Mesenchymal stem cell (in vitro differentiated cells and primary cell): ENCODE measurements at regions not wholly inside any gene's neighbourhood (a gene's known extent, or its start where the extent isn't known, plus 50 kb on each side); places are given as distances from the start of the nearest gene placed in this dataset.
"Not testable (repeated sequence)": the region's sequence is repeated elsewhere in the genome, so short reads cannot be mapped to it uniquely, and the experiment has no call there.

Experiments used
- DNase-seq: peaks from one replicate; pipeline ENCODE4 v3.0.0-alpha.2; 2013
- H2AFZ ChIP-seq: one replicate; pipeline ENCODE4 v1.6.1; 2013; ENCODE audit warnings: low read depth, mild to moderate bottlenecking, control low read depth, inconsistent platforms, low read length, moderate library complexity
- H2AK5ac ChIP-seq: 2 replicates; pipeline ENCODE4 v1.6.1; 2013; ENCODE audit warnings: low read length, moderate library complexity, mild to moderate bottlenecking, inconsistent platforms; ENCODE audit not compliant: severe bottlenecking
- H2BK120ac ChIP-seq: one replicate; pipeline ENCODE4 v1.6.1; 2013; ENCODE audit warnings: low read depth, mild to moderate bottlenecking, inconsistent platforms, low read length, moderate library complexity
- H2BK12ac ChIP-seq, 2 experiments: one replicate each; pipeline ENCODE4 v1.6.1; 2013; ENCODE audit warnings: inconsistent platforms in 2 of 2, low read length in 2 of 2, mild to moderate bottlenecking in 2 of 2, moderate library complexity in 2 of 2, control low read depth in 1 of 2
- H2BK15ac ChIP-seq: one replicate; pipeline ENCODE4 v1.6.1; 2013; ENCODE audit warnings: mild to moderate bottlenecking, low read depth, inconsistent platforms; ENCODE audit not compliant: poor library complexity, severe bottlenecking
- H2BK5ac ChIP-seq: 2 replicates; pipeline ENCODE4 v1.6.1; 2013; ENCODE audit warnings: low read depth, mild to moderate bottlenecking, low read length, control low read depth, inconsistent platforms; ENCODE audit not compliant: poor library complexity, severe bottlenecking
- H3K14ac ChIP-seq, 2 experiments: one replicate each; pipeline ENCODE4 v1.6.1; 2013; ENCODE audit warnings: inconsistent platforms in 2 of 2, low read length in 2 of 2, control low read depth in 1 of 2, mild to moderate bottlenecking in 1 of 2, moderate library complexity in 1 of 2
- H3K18ac ChIP-seq, 2 experiments: one replicate each; pipeline ENCODE4 v1.6.1; 2013; ENCODE audit warnings: inconsistent platforms in 2 of 2, low read length in 2 of 2, control low read depth in 1 of 2, low read depth in 1 of 2, mild to moderate bottlenecking in 1 of 2
- H3K23ac ChIP-seq, 2 experiments: one replicate each; pipeline ENCODE4 v1.6.1; 2013; ENCODE audit warnings: inconsistent platforms in 2 of 2, low read length in 2 of 2, mild to moderate bottlenecking in 2 of 2, moderate library complexity in 2 of 2, control low read depth in 1 of 2
- H3K27ac ChIP-seq: 2 replicates; pipeline ENCODE4 v1.5.1; 2013; ENCODE audit warnings: mild to moderate bottlenecking, moderate library complexity, low read length, control low read depth, inconsistent platforms; ENCODE audit not compliant: poor library complexity, severe bottlenecking
- H3K27me3 ChIP-seq, 2 experiments: 2 replicates each; pipeline versions ENCODE4 v1.6.1 to v1.7.0; 2013; ENCODE audit warnings: low read length in 2 of 2, mild to moderate bottlenecking in 2 of 2, moderate library complexity in 2 of 2, control low read depth in 1 of 2, inconsistent platforms in 1 of 2; ENCODE audit not compliant: control insufficient read depth in 1 of 2, insufficient read depth in 1 of 2
- H3K36me3 ChIP-seq, 2 experiments: 2 replicates each; pipeline versions ENCODE4 v1.6.1 to v1.7.0; 2013; ENCODE audit warnings: low read length in 2 of 2, control low read depth in 1 of 2, inconsistent platforms in 1 of 2, low read depth in 1 of 2, mild to moderate bottlenecking in 1 of 2; ENCODE audit not compliant: insufficient read depth in 2 of 2, control insufficient read depth in 1 of 2
- H3K4ac ChIP-seq, 2 experiments: one replicate each; pipeline ENCODE4 v1.6.1; 2013; ENCODE audit warnings: inconsistent platforms in 2 of 2, low read length in 2 of 2, mild to moderate bottlenecking in 2 of 2, moderate library complexity in 2 of 2, control low read depth in 1 of 2, low read depth in 1 of 2
- H3K4me1 ChIP-seq: 2 replicates; pipeline ENCODE4 v1.6.1; 2013; ENCODE audit warnings: low read depth, low read length, control low read depth; ENCODE audit not compliant: control insufficient read depth, insufficient read depth
- H3K4me2 ChIP-seq: 2 replicates; pipeline ENCODE4 v1.6.1; 2013; ENCODE audit warnings: low read length, mild to moderate bottlenecking, inconsistent platforms; ENCODE audit not compliant: poor library complexity, severe bottlenecking
- H3K4me3 ChIP-seq, 2 experiments: 2 replicates each; pipeline versions ENCODE4 v1.5.1 to v1.7.0; 2013; ENCODE audit warnings: low read length in 2 of 2, mild to moderate bottlenecking in 2 of 2, control low read depth in 1 of 2, low read depth in 1 of 2; ENCODE audit not compliant: insufficient read depth in 1 of 2
- H3K79me1 ChIP-seq: replicated peaks from 2 replicates; pipeline ENCODE4 v1.6.1; 2013; ENCODE audit warnings: mild to moderate bottlenecking, control low read depth, low read length, inconsistent platforms; ENCODE audit not compliant: poor library complexity, severe bottlenecking
- H3K9ac ChIP-seq: 2 replicates; pipeline ENCODE4 v1.7.0; 2013; ENCODE audit warnings: mild to moderate bottlenecking, low read length, moderate library complexity
- H3K9me3 ChIP-seq: 2 replicates; pipeline ENCODE4 v1.7.0; 2013; ENCODE audit warnings: mild to moderate bottlenecking, low read length; ENCODE audit not compliant: control insufficient read depth
- H4K8ac ChIP-seq: one replicate; pipeline ENCODE4 v1.6.1; 2013; ENCODE audit warnings: inconsistent platforms, mild to moderate bottlenecking, low read length, moderate library complexity
- H4K91ac ChIP-seq: one replicate; pipeline ENCODE4 v1.6.1; 2013; ENCODE audit warnings: mild to moderate bottlenecking, low read length, inconsistent platforms
- WGBS: methylation state at CpG from one replicate; pipeline ENCODE4 v1.1.7; 2013; ENCODE audit warnings: mixed read lengths; 5-methylcytosine and 5-hydroxymethylcytosine counted together

DNA sequence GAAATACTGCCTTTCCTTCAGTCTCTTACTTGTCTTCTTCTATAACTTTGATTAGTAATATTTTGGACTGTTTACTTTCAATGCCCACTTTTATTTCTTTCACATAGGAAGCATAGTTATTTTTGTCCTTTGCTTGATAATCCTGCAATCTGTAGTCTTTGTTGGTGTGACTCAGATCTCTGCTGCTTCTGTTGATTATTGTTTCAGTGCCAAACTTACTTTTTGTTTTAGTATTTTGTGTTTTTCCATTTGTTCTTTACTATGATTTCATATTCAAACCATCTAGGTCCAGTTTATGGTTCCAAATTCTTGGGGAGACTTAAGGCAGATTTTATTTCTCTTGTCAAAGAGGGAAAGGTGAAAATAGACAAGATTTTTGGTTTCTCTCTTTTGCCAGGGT lies 399.9 kb downstream of the HLX start:
- Histone ChIP-seq H4K8ac (no peak overlapping the region), H3K27me3 (no peaks in the 10 kb centered on the region), H3K4me2 (no peak overlapping the region), H3K36me3 (no peaks in the 10 kb centered on the region), H3K23ac (no peak overlapping the region), H2BK12ac (no peak overlapping the region), H3K4me1 (peaks cover 4% of the 10 kb centered on the region), H4K91ac (no peak overlapping the region), H2AK5ac (no peak overlapping the region), H3K79me1 (no peaks in the 10 kb centered on the region), H3K27ac (no peak overlapping the region), H3K9ac (no peak overlapping the region), H2BK5ac (no peak overlapping the region), H3K4ac (no peak overlapping the region), H2BK15ac (no peak overlapping the region), H2BK120ac (no peak overlapping the region), H3K4me3 (no peak overlapping the region), H2AFZ (no peak overlapping the region), H3K9me3 (no peaks in the 10 kb centered on the region), H3K18ac (no peak overlapping the region), H3K14ac (no peak overlapping the region)
- no peak for DNase-seq

DNA sequence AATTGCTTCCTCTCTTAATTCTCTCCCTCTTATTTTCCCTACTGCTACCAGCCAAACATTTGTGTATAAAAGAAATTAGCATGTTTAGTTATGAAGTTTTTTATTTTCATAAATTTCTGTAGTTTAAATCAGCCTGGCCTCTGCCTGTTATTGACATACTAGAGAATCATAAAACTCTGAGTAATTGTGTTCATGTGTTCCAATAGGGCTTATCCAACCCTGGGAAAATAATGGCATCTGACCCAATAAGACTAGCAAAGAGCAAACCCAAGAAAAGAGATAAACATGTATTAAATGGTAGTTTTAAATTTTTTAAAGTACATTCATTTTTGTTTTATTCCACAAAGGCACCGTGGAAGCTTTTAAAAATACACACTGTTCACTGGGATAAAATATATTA lies 404.3 kb downstream of the HLX start:
- H3K79me1 ChIP-seq, result no peaks in the 10 kb centered on the region
- no peak overlapping the region for H4K91ac ChIP-seq
- no peak overlapping the region for H3K4me2 ChIP-seq
- no CpG with 5 or more reads among the region's 1 CpG for WGBS
- no peaks in the 10 kb centered on the region for H3K27me3 ChIP-seq
- peaks cover 3% of the 10 kb centered on the region for H3K4me1 ChIP-seq
- no peak overlapping the region for H3K23ac ChIP-seq
- no peak overlapping the region for H2BK5ac ChIP-seq
- no peak overlapping the region for H2BK12ac ChIP-seq
- no peak overlapping the region for H3K4ac ChIP-seq
- no peak overlapping the region for H2AFZ ChIP-seq
- H2BK120ac ChIP-seq, result no peak overlapping the region
- no peak overlapping the region for H3K4me3 ChIP-seq
- no peak overlapping the region for H2AK5ac ChIP-seq
- H3K9ac ChIP-seq, result peak overlapping the region; percentile 6
- H3K27ac ChIP-seq, result no peak overlapping the region
- H4K8ac ChIP-seq, result no peak overlapping the region
- H3K9me3 ChIP-seq, result no peaks in the 10 kb centered on the region
- H2BK15ac ChIP-seq, result no peak overlapping the region
- DNase-seq, result no peak
- no peak overlapping the region for H3K14ac ChIP-seq
- H3K18ac ChIP-seq, result no peak overlapping the region
- no peaks in the 10 kb centered on the region for H3K36me3 ChIP-seq

GRCh38 chr1:221284028-221284427 lies 404.8 kb downstream of the HLX start:
- Histone ChIP-seq H3K79me1 (no peaks in the 10 kb centered on the region), H2BK12ac (no peak overlapping the region), H3K9me3 (no peaks in the 10 kb centered on the region), H3K4me3 (no peak overlapping the region), H2BK15ac (no peak overlapping the region), H4K91ac (no peak overlapping the region), H2AK5ac (no peak overlapping the region), H3K4me1 (peaks cover 3% of the 10 kb centered on the region), H3K4ac (no peak overlapping the region), H3K14ac (no peak overlapping the region), H2AFZ (no peak overlapping the region), H3K27ac (no peak overlapping the region), H3K18ac (no peak overlapping the region), H4K8ac (no peak overlapping the region), H3K36me3 (no peaks in the 10 kb centered on the region), H2BK120ac (no peak overlapping the region), H3K23ac (no peak overlapping the region), H3K27me3 (no peaks in the 10 kb centered on the region), H2BK5ac (no peak overlapping the region), H3K4me2 (no peak overlapping the region), H3K9ac (peak overlapping the region; percentile 6)
- WGBS, result no CpG with 5 or more reads among the region's 1 CpG
- DNase-seq, result peak; percentile 60

- not testable (repeated sequence) for H3K9ac ChIP-seq, H2AFZ ChIP-seq, DNase-seq, H3K4me3 ChIP-seq, H3K4ac ChIP-seq, H2BK5ac ChIP-seq, H3K79me1 ChIP-seq, H3K4me1 ChIP-seq, H3K18ac ChIP-seq, H3K9me3 ChIP-seq, H2AK5ac ChIP-seq, H2BK120ac ChIP-seq, H3K4me2 ChIP-seq, H4K8ac ChIP-seq, H3K36me3 ChIP-seq, H3K27ac ChIP-seq, H3K23ac ChIP-seq, H2BK15ac ChIP-seq, H2BK12ac ChIP-seq, H3K14ac ChIP-seq, H4K91ac ChIP-seq, H3K27me3 ChIP-seq
- 89% methylated on average over 14 of the region's 14 CpGs for WGBS
Observed at GRCh38 chr1:221284991-221285390, 405.7 kb downstream of the HLX start.
